ENCODE measurements at regions not wholly inside any gene's neighbourhood (a gene's known extent, or its start where the extent isn't known, plus 50 kb on each side); places are given as distances from the start of the nearest gene placed in this dataset.

DNA sequence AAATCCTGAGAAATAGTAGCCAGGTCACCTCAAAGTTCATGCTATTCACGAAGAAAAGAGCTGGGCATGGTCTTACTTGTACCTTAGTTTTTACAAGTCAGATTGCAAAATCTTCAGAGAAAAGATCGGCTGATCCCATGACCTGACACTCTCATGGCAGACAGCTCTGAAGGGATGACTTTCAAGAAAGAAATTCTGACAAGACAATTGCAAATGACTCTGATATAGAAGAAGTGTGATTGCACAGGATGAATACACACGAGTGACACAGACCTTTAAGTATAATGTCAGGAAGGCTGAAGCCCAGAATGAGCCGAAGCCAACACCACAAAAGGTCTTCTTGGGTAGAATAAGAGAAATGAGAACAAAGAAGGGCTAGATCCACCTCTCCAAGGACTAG, 59.4 kb upstream of the DRD2 start:
- DNase-seq (ENCODE audit: low read depth): no peak

DNA sequence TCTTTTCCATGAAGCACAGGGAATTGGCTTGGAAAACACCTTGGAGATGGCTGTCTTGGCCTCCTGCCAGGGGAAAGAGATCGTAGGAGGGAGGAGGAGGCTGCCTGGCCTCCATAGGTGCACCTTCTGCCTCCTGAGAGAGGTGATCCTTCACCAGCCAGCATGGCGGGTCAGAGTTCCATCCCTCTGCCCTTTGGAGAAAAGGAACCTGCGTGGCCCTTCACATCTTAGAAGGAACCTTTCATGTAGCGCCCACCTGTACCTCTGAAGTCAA, 58.2 kb upstream of the DRD2 start:
- no peak for DNase-seq (ENCODE audit: low read depth)
- no peak overlapping the region for H3K4me3 ChIP-seq (ENCODE audit: low read depth, low read length)
- TF ChIP-seq, protein P1, sequence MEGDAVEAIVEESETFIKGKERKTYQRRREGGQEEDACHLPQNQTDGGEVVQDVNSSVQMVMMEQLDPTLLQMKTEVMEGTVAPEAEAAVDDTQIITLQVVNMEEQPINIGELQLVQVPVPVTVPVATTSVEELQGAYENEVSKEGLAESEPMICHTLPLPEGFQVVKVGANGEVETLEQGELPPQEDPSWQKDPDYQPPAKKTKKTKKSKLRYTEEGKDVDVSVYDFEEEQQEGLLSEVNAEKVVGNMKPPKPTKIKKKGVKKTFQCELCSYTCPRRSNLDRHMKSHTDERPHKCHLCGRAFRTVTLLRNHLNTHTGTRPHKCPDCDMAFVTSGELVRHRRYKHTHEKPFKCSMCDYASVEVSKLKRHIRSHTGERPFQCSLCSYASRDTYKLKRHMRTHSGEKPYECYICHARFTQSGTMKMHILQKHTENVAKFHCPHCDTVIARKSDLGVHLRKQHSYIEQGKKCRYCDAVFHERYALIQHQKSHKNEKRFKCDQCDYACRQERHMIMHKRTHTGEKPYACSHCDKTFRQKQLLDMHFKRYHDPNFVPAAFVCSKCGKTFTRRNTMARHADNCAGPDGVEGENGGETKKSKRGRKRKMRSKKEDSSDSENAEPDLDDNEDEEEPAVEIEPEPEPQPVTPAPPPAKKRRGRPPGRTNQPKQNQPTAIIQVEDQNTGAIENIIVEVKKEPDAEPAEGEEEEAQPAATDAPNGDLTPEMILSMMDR (IDR thresholded peaks at IDR 0.05; ENCODE audit: low read depth, low read length): no peak
- no peak for TF ChIP-seq POLR2A (IDR thresholded peaks at IDR 0.05; ENCODE audit: extremely low read depth, insufficient read length)
- no peak for TF ChIP-seq MYC (IDR thresholded peaks at IDR 0.05; ENCODE audit: low read depth, low read length)
- TF ChIP-seq, protein P2, sequence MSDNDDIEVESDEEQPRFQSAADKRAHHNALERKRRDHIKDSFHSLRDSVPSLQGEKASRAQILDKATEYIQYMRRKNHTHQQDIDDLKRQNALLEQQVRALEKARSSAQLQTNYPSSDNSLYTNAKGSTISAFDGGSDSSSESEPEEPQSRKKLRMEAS (IDR thresholded peaks at IDR 0.05; ENCODE audit: low read depth, low read length): no peak

More for the DNA sequence above, 59.4 kb upstream of the DRD2 start:
- TF ChIP-seq POLR2A (IDR thresholded peaks at IDR 0.05; ENCODE audit: extremely low read depth, insufficient read length): no peak
- TF ChIP-seq, protein P2 (IDR thresholded peaks at IDR 0.05; ENCODE audit: low read depth, low read length): no peak
- TF ChIP-seq, protein P1 (IDR thresholded peaks at IDR 0.05; ENCODE audit: low read depth, low read length): no peak
- TF ChIP-seq MYC (IDR thresholded peaks at IDR 0.05; ENCODE audit: low read depth, low read length): no peak
- no peak overlapping the region for H3K4me3 ChIP-seq (ENCODE audit: low read depth, low read length)

DNA sequence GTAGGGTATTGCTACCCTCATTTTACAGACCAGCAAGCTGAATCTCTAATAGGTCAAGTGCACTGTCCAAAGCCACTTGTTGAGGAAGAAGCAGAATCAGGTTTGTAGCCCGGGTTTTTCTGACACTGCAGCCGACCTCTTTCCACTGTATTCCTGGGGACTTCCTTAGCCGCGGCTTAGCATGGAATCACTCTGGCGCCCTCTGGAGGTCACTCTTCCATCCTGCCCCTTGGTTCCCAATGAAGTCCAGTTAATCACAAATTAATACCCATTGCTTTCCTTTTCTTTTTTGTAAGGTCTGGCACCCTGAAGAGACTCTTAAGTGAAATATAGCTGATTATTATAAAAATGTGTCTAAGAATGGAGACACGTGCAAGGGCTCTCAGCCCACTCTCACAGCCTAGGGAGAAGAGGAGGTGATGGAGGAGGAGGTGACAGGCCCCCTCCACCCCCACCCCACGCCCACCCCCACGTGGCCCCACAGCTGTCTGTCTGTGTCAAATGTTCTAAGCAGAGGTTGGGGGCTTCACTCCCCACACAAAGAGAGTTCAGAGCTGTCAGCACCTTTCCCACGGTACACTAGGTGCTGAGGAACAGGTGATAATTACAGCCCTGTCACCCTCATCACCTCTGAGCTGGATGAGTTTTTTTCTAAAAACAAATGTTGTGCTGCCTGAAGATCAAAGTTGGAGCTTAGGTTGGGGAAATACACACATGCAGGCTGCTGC, 57.7 kb upstream of the DRD2 start:
- DNase-seq (ENCODE audit: low read depth): peak; percentile 68
- no peak for TF ChIP-seq POLR2A (IDR thresholded peaks at IDR 0.05; ENCODE audit: extremely low read depth, insufficient read length)
- no peak for TF ChIP-seq MYC (IDR thresholded peaks at IDR 0.05; ENCODE audit: low read depth, low read length)
- TF ChIP-seq, protein P1 (IDR thresholded peaks at IDR 0.05; ENCODE audit: low read depth, low read length): peak; percentile 89
- TF ChIP-seq, protein P2 (IDR thresholded peaks at IDR 0.05; ENCODE audit: low read depth, low read length): no peak
- H3K4me3 ChIP-seq (ENCODE audit: low read depth, low read length): no peak overlapping the region

DNA sequence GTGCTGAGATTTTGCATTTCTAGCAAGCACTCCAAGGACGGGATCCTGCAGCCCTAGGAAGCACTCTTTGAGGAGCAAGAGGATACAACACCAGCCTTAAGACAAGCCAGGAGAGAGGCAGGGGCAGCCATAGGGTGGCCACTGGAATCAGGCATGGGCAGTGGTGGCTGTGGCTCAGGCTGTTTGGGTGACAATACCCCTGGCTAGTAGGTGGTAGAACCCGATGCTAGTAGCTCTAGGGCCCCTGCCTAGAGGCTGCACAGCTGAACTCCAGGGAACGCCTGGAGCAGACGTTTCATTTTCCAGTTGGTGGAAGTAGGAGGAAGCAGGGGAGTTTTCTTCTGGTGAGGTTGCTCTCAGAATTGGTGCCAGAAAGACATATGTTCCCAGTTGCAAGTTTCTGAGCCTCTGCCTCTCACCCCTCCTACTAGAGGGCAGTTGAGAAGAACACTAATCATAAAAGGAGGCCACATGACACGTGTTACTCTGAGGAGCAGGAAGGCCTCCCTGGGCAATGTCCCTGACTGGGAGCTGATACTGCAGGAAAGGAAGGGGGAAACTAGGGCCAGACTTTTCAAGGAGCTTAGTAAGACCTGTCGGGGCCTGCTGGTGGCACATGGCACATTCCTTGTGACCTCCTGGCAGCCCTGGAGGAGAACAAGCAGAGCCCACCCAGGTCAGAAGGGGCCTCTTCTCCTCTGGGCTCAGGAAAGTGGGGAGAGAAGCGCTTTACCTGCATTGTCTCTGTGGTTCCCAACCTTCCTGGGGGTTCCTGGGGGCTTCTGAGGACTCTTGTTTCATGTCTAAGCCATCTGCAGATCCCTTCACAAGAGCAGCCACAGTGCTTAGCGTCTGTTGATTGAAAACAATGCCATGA, 56.6 kb upstream of the DRD2 start:
- DNase-seq (ENCODE audit: low read depth): no peak
- TF ChIP-seq MYC (IDR thresholded peaks at IDR 0.05; ENCODE audit: low read depth, low read length): no peak
- TF ChIP-seq POLR2A (IDR thresholded peaks at IDR 0.05; ENCODE audit: extremely low read depth, insufficient read length): no peak
- TF ChIP-seq, protein P2 (IDR thresholded peaks at IDR 0.05; ENCODE audit: low read depth, low read length): no peak
- TF ChIP-seq, protein P1 (IDR thresholded peaks at IDR 0.05; ENCODE audit: low read depth, low read length): no peak
- no peak overlapping the region for H3K4me3 ChIP-seq (ENCODE audit: low read depth, low read length)

DNA sequence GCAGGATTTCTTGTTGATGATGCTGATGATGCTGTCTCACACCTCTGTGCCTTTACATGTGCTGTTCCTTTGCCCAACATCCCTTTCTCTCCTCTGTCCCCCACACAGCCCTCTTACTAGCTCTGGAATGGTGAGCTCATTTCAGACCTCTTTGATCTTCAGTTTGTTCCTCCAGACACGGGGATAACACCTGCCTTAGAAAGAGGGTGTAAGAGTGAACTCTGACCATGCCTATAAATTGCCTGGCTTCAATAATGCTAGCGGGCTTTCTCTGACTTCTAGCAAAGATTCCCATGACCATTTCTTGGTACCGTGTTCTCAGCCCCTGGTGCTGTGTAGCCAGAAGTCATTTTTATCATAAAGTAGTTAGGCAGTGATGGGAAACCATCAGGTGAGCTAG, 55.9 kb upstream of the DRD2 start:
- DNase-seq (ENCODE audit: low read depth): no peak
- no peak overlapping the region for H3K4me3 ChIP-seq (ENCODE audit: low read depth, low read length)

More for the DNA sequence above, 55.9 kb upstream of the DRD2 start:
- TF ChIP-seq, protein P1 (IDR thresholded peaks at IDR 0.05; ENCODE audit: low read depth, low read length): no peak
- no peak for TF ChIP-seq POLR2A (IDR thresholded peaks at IDR 0.05; ENCODE audit: extremely low read depth, insufficient read length)
- TF ChIP-seq, protein P2 (IDR thresholded peaks at IDR 0.05; ENCODE audit: low read depth, low read length): no peak
- TF ChIP-seq MYC (IDR thresholded peaks at IDR 0.05; ENCODE audit: low read depth, low read length): no peak

Measured in NB4 (cell line).